Prostate gland (tissue), 2 donors: ENCODE measurements at regions not wholly inside any gene's neighbourhood (a gene's known extent, or its start where the extent isn't known, plus 50 kb on each side); places are given as distances from the start of the nearest gene placed in this dataset.

Experiments used
- POLR2AphosphoS5 ChIP-seq: sonication (generic); formaldehyde crosslinking; IDR thresholded peaks from one replicate; pipeline ENCODE4 v1.6.1; 2017; ENCODE audit warnings: antibody characterized with exemption
- TF ChIP-seq, protein P1 (sequence below), 4 experiments: fragments of 200-600 bp in 2 of 4; fragments of 450-650 bp in 2 of 4; sonication (generic) in 2 of 4; IDR thresholded peaks; 1 replicate in 3 of 4; 2 replicates in 1 of 4; pipeline ENCODE4 v1.5.1; 2016 to 2019; ENCODE audit warnings: antibody characterized with exemption in 4 of 4, mild to moderate bottlenecking in 2 of 4, moderate library complexity in 2 of 4

DNA sequence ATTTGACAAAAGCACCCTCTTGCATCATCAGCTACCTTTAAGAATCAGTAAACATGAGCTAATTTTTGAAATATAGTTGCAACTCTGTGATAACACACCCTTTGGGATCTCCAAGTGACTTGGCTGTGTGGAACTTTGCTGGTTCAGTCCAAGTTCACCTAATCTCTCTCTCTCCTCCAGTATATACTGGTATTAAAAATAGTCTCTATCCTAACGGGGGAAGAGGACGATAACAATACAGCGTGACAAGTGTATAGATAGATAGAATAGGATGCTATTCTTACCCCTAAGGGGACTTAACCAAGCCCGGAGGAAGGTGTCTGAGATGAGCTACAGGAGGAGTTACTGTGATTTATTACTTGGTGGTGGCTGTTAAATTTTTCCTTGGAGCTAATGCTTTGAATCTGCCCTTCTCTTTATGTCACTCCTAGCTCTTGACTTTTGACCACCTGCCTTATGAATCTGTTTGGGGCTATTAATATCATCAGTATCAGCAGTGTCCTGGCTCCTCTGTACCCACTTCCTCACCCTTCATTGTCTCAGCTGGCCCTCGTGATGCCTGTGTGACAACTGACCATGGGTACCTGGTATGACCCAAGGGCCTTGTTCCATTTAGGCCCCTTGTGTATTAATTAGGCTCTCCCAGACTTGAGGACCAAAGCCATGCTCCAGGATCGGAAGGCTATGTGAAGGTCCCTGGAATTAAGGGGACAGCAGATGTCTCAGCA is 223.9 kb downstream of the SREK1 start:
- TF ChIP-seq, protein P1, sequence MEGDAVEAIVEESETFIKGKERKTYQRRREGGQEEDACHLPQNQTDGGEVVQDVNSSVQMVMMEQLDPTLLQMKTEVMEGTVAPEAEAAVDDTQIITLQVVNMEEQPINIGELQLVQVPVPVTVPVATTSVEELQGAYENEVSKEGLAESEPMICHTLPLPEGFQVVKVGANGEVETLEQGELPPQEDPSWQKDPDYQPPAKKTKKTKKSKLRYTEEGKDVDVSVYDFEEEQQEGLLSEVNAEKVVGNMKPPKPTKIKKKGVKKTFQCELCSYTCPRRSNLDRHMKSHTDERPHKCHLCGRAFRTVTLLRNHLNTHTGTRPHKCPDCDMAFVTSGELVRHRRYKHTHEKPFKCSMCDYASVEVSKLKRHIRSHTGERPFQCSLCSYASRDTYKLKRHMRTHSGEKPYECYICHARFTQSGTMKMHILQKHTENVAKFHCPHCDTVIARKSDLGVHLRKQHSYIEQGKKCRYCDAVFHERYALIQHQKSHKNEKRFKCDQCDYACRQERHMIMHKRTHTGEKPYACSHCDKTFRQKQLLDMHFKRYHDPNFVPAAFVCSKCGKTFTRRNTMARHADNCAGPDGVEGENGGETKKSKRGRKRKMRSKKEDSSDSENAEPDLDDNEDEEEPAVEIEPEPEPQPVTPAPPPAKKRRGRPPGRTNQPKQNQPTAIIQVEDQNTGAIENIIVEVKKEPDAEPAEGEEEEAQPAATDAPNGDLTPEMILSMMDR (IDR thresholded peaks at IDR 0.05) = no peak
- TF ChIP-seq POLR2AphosphoS5 = no peak
